GM12878 (cell line): ENCODE measurements at regions not wholly inside any gene's neighbourhood (a gene's known extent, or its start where the extent isn't known, plus 50 kb on each side); places are given as distances from the start of the nearest gene placed in this dataset.

ENCODE experiments used
- ATAC-seq: fragments of 200-7000 bp; cut with Tn5 transposase; 3 replicates; pipeline ENCODE4 v1.9.1; 2020; ENCODE audit warnings: mild to moderate bottlenecking, moderate library complexity
- BruUV-seq: library from RNA; stranded (reverse); fragments of 400-500 nt; replicated peaks from 2 replicates; lab custom pipeline; 2021; lab: Mats Ljungman, UMichigan
- CTCF ChIA-PET: fragments of 300-600 bp; sonication (Branson Sonifier 250); formaldehyde crosslinking; extraction: SDS; loops from one replicate; lab custom pipeline; 2021; ENCODE audit warnings: inconsistent platforms; lab: Yijun Ruan, JAX
- POLR2A ChIA-PET: fragments of 350-600 bp; formaldehyde crosslinking; extraction: SDS; loops from one replicate; lab custom pipeline; 2021; ENCODE audit warnings: inconsistent platforms; lab: Charles Lee
- RAD21 ChIA-PET: fragments of 300-600 bp; sonication (Branson Sonifier 250); formaldehyde crosslinking; loops from one replicate; lab custom pipeline; 2023; ENCODE audit warnings: antibody characterized with exemption; ENCODE audit not compliant: unreplicated experiment; lab: Charles Lee
- SMC1A ChIA-PET: fragments of 300-600 bp; sonication (Branson Sonifier 250); formaldehyde crosslinking; loops from one replicate; lab custom pipeline; 2023; ENCODE audit not compliant: unreplicated experiment, uncharacterized antibody; lab: Charles Lee
- DNase-seq: peaks from one replicate; pipeline ENCODE4 v3.0.0-alpha.2; 2011; ENCODE audit warnings: low read depth, low spot score
- FAIRE-seq: peaks from 3 replicates; lab custom pipeline; 2011; peaks lifted over from hg19 to GRCh38; lab: Jason Lieb, UNC
- H2AFZ ChIP-seq: 2 replicates; pipeline ENCODE4 v1.6.0; 2011; ENCODE audit warnings: low read depth, low read length, control low read depth; ENCODE audit not compliant: control insufficient read depth
- H3K27ac ChIP-seq: 2 replicates; pipeline ENCODE4 v1.5.1; 2011; ENCODE audit warnings: control low read depth; ENCODE audit not compliant: control insufficient read depth, insufficient read depth
- H3K27me3 ChIP-seq, 2 experiments: replicated peaks in 1 of 2; 2 replicates each; pipeline versions ENCODE4 v1.6.0 to v1.6.1; 2011; ENCODE audit warnings: low read length in 1 of 2; ENCODE audit not compliant: control insufficient read depth in 2 of 2, insufficient read depth in 2 of 2
- H3K36me3 ChIP-seq, 2 experiments: 2 replicates each; pipeline ENCODE4 v1.5.1; 2011; ENCODE audit warnings: low read length in 1 of 2; ENCODE audit not compliant: control insufficient read depth in 2 of 2, insufficient read depth in 2 of 2
- H3K4me1 ChIP-seq: 2 replicates; pipeline ENCODE4 v1.6.1; 2011; ENCODE audit warnings: mild to moderate bottlenecking, low read length, moderate library complexity, mixed read lengths; ENCODE audit not compliant: control insufficient read depth, insufficient read depth
- H3K4me2 ChIP-seq: 2 replicates; pipeline ENCODE4 v1.6.0; 2011; ENCODE audit warnings: control low read depth; ENCODE audit not compliant: control insufficient read depth, insufficient read depth
- H3K4me3 ChIP-seq: fragments of 200-600 bp; sonication (generic); 2 replicates; pipeline ENCODE4 v1.5.1; 2016
- H3K79me2 ChIP-seq: 2 replicates; pipeline ENCODE4 v1.6.0; 2011; ENCODE audit warnings: low read length; ENCODE audit not compliant: control insufficient read depth, insufficient read depth
- H3K9ac ChIP-seq: 2 replicates; pipeline ENCODE4 v1.8.0; 2011; ENCODE audit warnings: low read length, control low read depth, mixed read lengths; ENCODE audit not compliant: control insufficient read depth, insufficient read depth
- H3K9me3 ChIP-seq: replicated peaks from 3 replicates; pipeline ENCODE4 v1.5.1; 2011; ENCODE audit warnings: mild to moderate bottlenecking, low read length; ENCODE audit not compliant: control insufficient read depth, insufficient read depth
- H4K20me1 ChIP-seq: 2 replicates; pipeline ENCODE4 v1.6.0; 2011; ENCODE audit not compliant: control insufficient read depth, insufficient read depth
- ESRRA ChIP-seq: IDR thresholded peaks from 2 replicates; pipeline ENCODE4 v1.6.1; 2012; ENCODE audit warnings: mild to moderate bottlenecking, low read length, improper control_type of control experiment
- FOXM1 ChIP-seq: IDR thresholded peaks from 2 replicates; pipeline ENCODE4 v1.6.1; 2012; ENCODE audit warnings: low read depth, mild to moderate bottlenecking, inconsistent platforms, low read length, moderate library complexity
- HCFC1 ChIP-seq: fragments of 150-350 bp; IDR thresholded peaks from 2 replicates; pipeline ENCODE4 v1.6.1; 2014; ENCODE audit warnings: low read length
- IKZF1 ChIP-seq: fragments of 450-650 bp; conservative IDR thresholded peaks from 2 replicates; pipeline ENCODE4 v1.6.1; 2017; ENCODE audit warnings: antibody characterized with exemption, mild to moderate bottlenecking
- IKZF2 ChIP-seq, 2 experiments: fragments of 450-650 bp; IDR thresholded peaks; 2 replicates each; pipeline ENCODE4 v1.6.1; 2017; ENCODE audit warnings: mild to moderate bottlenecking in 2 of 2, moderate library complexity in 2 of 2
- KAT2A ChIP-seq: conservative IDR thresholded peaks from 2 replicates; pipeline ENCODE4 v1.6.1; 2011; ENCODE audit warnings: low read depth, low read length; ENCODE audit not compliant: control insufficient read depth
- NKRF ChIP-seq: fragments of 450-650 bp; conservative IDR thresholded peaks from 2 replicates; pipeline ENCODE4 v1.6.1; 2017; ENCODE audit warnings: mild to moderate bottlenecking, moderate library complexity
- PAX8 ChIP-seq: fragments of 450-650 bp; IDR thresholded peaks from 2 replicates; pipeline ENCODE4 v1.6.1; 2017; ENCODE audit warnings: mild to moderate bottlenecking, moderate library complexity
- RB1 ChIP-seq: fragments of 450-650 bp; formaldehyde crosslinking; IDR thresholded peaks from 2 replicates; pipeline ENCODE4 v1.6.1; 2017; ENCODE audit warnings: mild to moderate bottlenecking, borderline replicate concordance
- SMARCA5 ChIP-seq: fragments of 450-650 bp; IDR thresholded peaks from 2 replicates; pipeline ENCODE4 v1.6.1; 2017; ENCODE audit warnings: mild to moderate bottlenecking
- TARDBP ChIP-seq: IDR thresholded peaks from 2 replicates; pipeline ENCODE4 v1.6.1; 2016; ENCODE audit warnings: borderline replicate concordance
- TBL1XR1 ChIP-seq: IDR thresholded peaks from 2 replicates; pipeline ENCODE4 v1.6.1; 2012; ENCODE audit warnings: low read depth, low read length, improper control_type of control experiment
- USF2 ChIP-seq: IDR thresholded peaks from 2 replicates; pipeline ENCODE4 v1.6.1; 2011; ENCODE audit warnings: low read depth, low read length, improper control_type of control experiment, borderline replicate concordance
- ZNF207 ChIP-seq: fragments of 450-650 bp; IDR thresholded peaks from 2 replicates; pipeline ENCODE4 v1.6.1; 2014; ENCODE audit warnings: antibody characterized with exemption, mild to moderate bottlenecking, borderline replicate concordance
- WGBS: methylation state at CpG from one replicate; pipeline ENCODE4 v1.1.6; 2016; ENCODE audit warnings: low lambda C conversion rate; ENCODE audit not compliant: insufficient replicate concordance, insufficient coverage; ENCODE audit errors: missing lambda C conversion rate; 5-methylcytosine and 5-hydroxymethylcytosine counted together
- in situ Hi-C: fragments of 300-500 bp; cut with MboI; formaldehyde crosslinking; loops from 9 replicates; pipeline ENCODE4 v1.14.3; 2018; ENCODE audit warnings: mixed read lengths
- intact Hi-C: fragments of 100-400 bp; cut with micrococcal nuclease; formaldehyde crosslinking; loops from one replicate; pipeline ENCODE4 v1.14.2; 2022; ENCODE audit not compliant: unreplicated experiment
- TF ChIP-seq, protein P1 (sequence below): fragments of 450-650 bp; IDR thresholded peaks from 2 replicates; pipeline ENCODE4 v1.6.1; 2017; ENCODE audit warnings: borderline replicate concordance
- TF ChIP-seq, protein P2 (sequence below): fragments of 450-650 bp; IDR thresholded peaks from 2 replicates; pipeline ENCODE4 v1.6.1; 2017; ENCODE audit warnings: mild to moderate bottlenecking, moderate library complexity

GRCh38 chr1:113008365-113008714, 52.3 kb upstream of the SLC16A1 start (continued):
- TF ChIP-seq NKRF = no peak

DNA sequence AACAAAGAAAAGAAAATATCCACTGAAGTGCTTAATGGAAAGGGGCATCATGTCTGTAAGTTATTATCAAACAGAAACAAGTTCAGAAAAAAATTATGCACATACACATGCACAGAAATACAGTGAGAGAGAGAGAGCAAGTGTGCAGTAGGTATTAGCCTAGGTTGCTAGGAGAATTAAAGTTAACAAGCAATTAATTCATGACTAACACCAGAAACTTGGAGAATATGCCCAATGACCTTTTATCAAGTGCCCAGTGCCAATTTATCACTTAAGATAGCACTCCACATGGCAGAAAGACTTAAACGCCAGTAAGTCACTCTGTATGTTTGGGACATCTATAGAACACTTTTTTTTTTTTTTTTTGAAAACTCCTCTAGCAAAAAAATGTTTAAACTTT, 56.2 kb upstream of the SLC16A1 start:
- CTCF ChIA-PET = no interaction called here
- intact Hi-C loops = no loop called here
- TF ChIP-seq ZNF207 (no peak), HCFC1 (no peak), KAT2A (no peak), USF2 (no peak), SMARCA5 (no peak), IKZF1 (no peak), RB1 (no peak), IKZF2 (IDR thresholded peaks at IDR 0.05) (no peak), FOXM1 (no peak), TBL1XR1 (no peak), TARDBP (no peak), ESRRA (no peak), PAX8 (no peak)
- TF ChIP-seq, protein P1, sequence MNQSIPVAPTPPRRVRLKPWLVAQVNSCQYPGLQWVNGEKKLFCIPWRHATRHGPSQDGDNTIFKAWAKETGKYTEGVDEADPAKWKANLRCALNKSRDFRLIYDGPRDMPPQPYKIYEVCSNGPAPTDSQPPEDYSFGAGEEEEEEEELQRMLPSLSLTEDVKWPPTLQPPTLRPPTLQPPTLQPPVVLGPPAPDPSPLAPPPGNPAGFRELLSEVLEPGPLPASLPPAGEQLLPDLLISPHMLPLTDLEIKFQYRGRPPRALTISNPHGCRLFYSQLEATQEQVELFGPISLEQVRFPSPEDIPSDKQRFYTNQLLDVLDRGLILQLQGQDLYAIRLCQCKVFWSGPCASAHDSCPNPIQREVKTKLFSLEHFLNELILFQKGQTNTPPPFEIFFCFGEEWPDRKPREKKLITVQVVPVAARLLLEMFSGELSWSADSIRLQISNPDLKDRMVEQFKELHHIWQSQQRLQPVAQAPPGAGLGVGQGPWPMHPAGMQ = no peak
- TF ChIP-seq, protein P2, sequence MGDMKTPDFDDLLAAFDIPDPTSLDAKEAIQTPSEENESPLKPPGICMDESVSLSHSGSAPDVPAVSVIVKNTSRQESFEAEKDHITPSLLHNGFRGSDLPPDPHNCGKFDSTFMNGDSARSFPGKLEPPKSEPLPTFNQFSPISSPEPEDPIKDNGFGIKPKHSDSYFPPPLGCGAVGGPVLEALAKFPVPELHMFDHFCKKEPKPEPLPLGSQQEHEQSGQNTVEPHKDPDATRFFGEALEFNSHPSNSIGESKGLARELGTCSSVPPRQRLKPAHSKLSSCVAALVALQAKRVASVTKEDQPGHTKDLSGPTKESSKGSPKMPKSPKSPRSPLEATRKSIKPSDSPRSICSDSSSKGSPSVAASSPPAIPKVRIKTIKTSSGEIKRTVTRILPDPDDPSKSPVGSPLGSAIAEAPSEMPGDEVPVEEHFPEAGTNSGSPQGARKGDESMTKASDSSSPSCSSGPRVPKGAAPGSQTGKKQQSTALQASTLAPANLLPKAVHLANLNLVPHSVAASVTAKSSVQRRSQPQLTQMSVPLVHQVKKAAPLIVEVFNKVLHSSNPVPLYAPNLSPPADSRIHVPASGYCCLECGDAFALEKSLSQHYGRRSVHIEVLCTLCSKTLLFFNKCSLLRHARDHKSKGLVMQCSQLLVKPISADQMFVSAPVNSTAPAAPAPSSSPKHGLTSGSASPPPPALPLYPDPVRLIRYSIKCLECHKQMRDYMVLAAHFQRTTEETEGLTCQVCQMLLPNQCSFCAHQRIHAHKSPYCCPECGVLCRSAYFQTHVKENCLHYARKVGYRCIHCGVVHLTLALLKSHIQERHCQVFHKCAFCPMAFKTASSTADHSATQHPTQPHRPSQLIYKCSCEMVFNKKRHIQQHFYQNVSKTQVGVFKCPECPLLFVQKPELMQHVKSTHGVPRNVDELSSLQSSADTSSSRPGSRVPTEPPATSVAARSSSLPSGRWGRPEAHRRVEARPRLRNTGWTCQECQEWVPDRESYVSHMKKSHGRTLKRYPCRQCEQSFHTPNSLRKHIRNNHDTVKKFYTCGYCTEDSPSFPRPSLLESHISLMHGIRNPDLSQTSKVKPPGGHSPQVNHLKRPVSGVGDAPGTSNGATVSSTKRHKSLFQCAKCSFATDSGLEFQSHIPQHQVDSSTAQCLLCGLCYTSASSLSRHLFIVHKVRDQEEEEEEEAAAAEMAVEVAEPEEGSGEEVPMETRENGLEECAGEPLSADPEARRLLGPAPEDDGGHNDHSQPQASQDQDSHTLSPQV = no peak

More for the DNA sequence above, 56.2 kb upstream of the SLC16A1 start:
- RAD21 ChIA-PET = no interaction called here
- SMC1A ChIA-PET = no interaction called here
- Histone ChIP-seq H3K4me2 (no peak overlapping the region), H3K36me3 (peaks cover 0 to 2% of the 10 kb centered on the region in 2 experiments; a peak in 2 of 4 replicates), H3K27me3 (no peaks in the 10 kb centered on the region), H3K79me2 (no peaks in the 10 kb centered on the region), H4K20me1 (no peaks in the 10 kb centered on the region), H2AFZ (no peak overlapping the region), H3K9me3 (no peaks in the 10 kb centered on the region), H3K9ac (no peak overlapping the region), H3K27ac (no peak overlapping the region), H3K4me3 (no peak overlapping the region), H3K4me1 (no peaks in the 10 kb centered on the region)
- WGBS = 100% methylated on average over 1 of the region's 1 CpG
- no TSS peak for BruUV-seq
- ATAC-seq (no peak), FAIRE-seq (no peak), DNase-seq (no peak)
- in situ Hi-C loops = no loop called here
- POLR2A ChIA-PET = no interaction called here
